Vagina (tissue), 2 donors: ENCODE measurements at regions not wholly inside any gene's neighbourhood (a gene's known extent, or its start where the extent isn't known, plus 50 kb on each side); places are given as distances from the start of the nearest gene placed in this dataset.

Experiments used
- DNase-seq, 2 donors: peaks; one replicate each; pipeline ENCODE4 v3.0.0-alpha.2; 2017; ENCODE audit errors: extremely low spot score in 2 of 2
- H3K27ac ChIP-seq: fragments of 200-600 bp; sonication (generic); one replicate; pipeline ENCODE4 v1.5.1; 2019
- H3K27me3 ChIP-seq: fragments of 200-600 bp; sonication (generic); one replicate; pipeline ENCODE4 v1.5.1; 2019
- H3K36me3 ChIP-seq, 2 donors: fragments of 200-600 bp; sonication (generic); one replicate each; pipeline ENCODE4 v1.5.1; 2017 to 2019
- H3K4me1 ChIP-seq: fragments of 200-600 bp; sonication (generic); one replicate; pipeline ENCODE4 v1.5.1; 2019
- H3K4me3 ChIP-seq, 2 donors: fragments of 200-600 bp; sonication (generic); 1 replicate in 1 of 2; 2 replicates in 1 of 2; pipeline ENCODE4 v1.5.1; 2016 to 2019
- H3K9me3 ChIP-seq: fragments of 200-600 bp; sonication (generic); one replicate; pipeline ENCODE4 v1.5.1; 2019
- CTCF ChIP-seq, 3 experiments: fragments of 450-650 bp in 2 of 3; fragments of 200-600 bp in 1 of 3; sonication (generic) in 1 of 3; IDR thresholded peaks; one replicate each; pipeline ENCODE4 v1.5.1; 2017 to 2019; ENCODE audit warnings: antibody characterized with exemption in 3 of 3, mild to moderate bottlenecking in 2 of 3, moderate library complexity in 2 of 3
- POLR2A ChIP-seq, 2 donors: fragments of 450-650 bp; IDR thresholded peaks; one replicate each; pipeline ENCODE4 v1.6.1; 2017; ENCODE audit warnings: antibody characterized with exemption in 2 of 2, mild to moderate bottlenecking in 2 of 2, moderate library complexity in 2 of 2
- POLR2AphosphoS5 ChIP-seq, 2 donors: sonication (generic); formaldehyde crosslinking; IDR thresholded peaks; one replicate each; pipeline ENCODE4 v1.9.0; 2017; ENCODE audit warnings: antibody characterized with exemption in 2 of 2, mild to moderate bottlenecking in 2 of 2, low read depth in 1 of 2; ENCODE audit not compliant: insufficient read depth in 1 of 2
- intact Hi-C: fragments of 100-400 bp; cut with DNase I; formaldehyde crosslinking; loops from one replicate; pipeline ENCODE4 v1.15.1; 2023

GRCh38 chr10:46232084-46232483 is 54.7 kb upstream of the ANTXRL start:
- Histone ChIP-seq H3K9me3 (no peaks in the 10 kb centered on the region), H3K4me1 (no peaks in the 10 kb centered on the region), H3K27ac (no peak overlapping the region), H3K4me3 (no peak overlapping the region), H3K36me3 (no peaks in the 10 kb centered on the region), H3K27me3 (no peaks in the 10 kb centered on the region)
- intact Hi-C loops, result no loop called here
- TF ChIP-seq POLR2AphosphoS5 (IDR thresholded peaks at IDR 0.05; ENCODE audit: insufficient read depth in 1 of 2, low read depth in 1 of 2) (no peak), CTCF (IDR thresholded peaks at IDR 0.05) (no peak), POLR2A (IDR thresholded peaks at IDR 0.05) (no peak)
- DNase-seq, result peak; percentile 44 to 58

GRCh38 chr10:46232666-46233065 is 54.1 kb upstream of the ANTXRL start:
- no peaks in the 10 kb centered on the region for H3K4me1 ChIP-seq
- TF ChIP-seq POLR2A (IDR thresholded peaks at IDR 0.05) (no peak), POLR2AphosphoS5 (IDR thresholded peaks at IDR 0.05; ENCODE audit: insufficient read depth in 1 of 2, low read depth in 1 of 2) (no peak), CTCF (IDR thresholded peaks at IDR 0.05) (no peak)
- H3K27ac ChIP-seq, result no peak overlapping the region
- intact Hi-C loops, result no loop called here
- no peaks in the 10 kb centered on the region for H3K9me3 ChIP-seq
- no peak overlapping the region for H3K4me3 ChIP-seq
- DNase-seq, result peak in 1 of 2 donors; percentile 58
- no peaks in the 10 kb centered on the region for H3K27me3 ChIP-seq
- no peaks in the 10 kb centered on the region for H3K36me3 ChIP-seq

- DNase-seq, result peak in 1 of 2 donors; percentile 49
- Histone ChIP-seq H3K36me3 (no peaks in the 10 kb centered on the region), H3K9me3 (no peaks in the 10 kb centered on the region), H3K4me3 (no peak overlapping the region), H3K27ac (no peak overlapping the region), H3K27me3 (no peaks in the 10 kb centered on the region), H3K4me1 (no peaks in the 10 kb centered on the region)
- intact Hi-C loops, result no loop called here
- TF ChIP-seq POLR2AphosphoS5 (IDR thresholded peaks at IDR 0.05; ENCODE audit: insufficient read depth in 1 of 2, low read depth in 1 of 2), result no peak
Measured at GRCh38 chr10:46233181-46233580, 53.6 kb upstream of the ANTXRL start.

GRCh38 chr10:46234026-46234425 is 52.8 kb upstream of the ANTXRL start:
- H3K4me1 ChIP-seq, result no peaks in the 10 kb centered on the region
- peak in 1 of 2 donors; percentile 93 for DNase-seq
- TF ChIP-seq POLR2AphosphoS5 (IDR thresholded peaks at IDR 0.05; ENCODE audit: insufficient read depth in 1 of 2, low read depth in 1 of 2), result no peak
- no peak for TF ChIP-seq CTCF (IDR thresholded peaks at IDR 0.05)
- TF ChIP-seq POLR2A (IDR thresholded peaks at IDR 0.05), result no peak
- H3K9me3 ChIP-seq, result no peaks in the 10 kb centered on the region
- intact Hi-C loops, result no loop called here
- H3K4me3 ChIP-seq, result no peak overlapping the region
- H3K36me3 ChIP-seq, result no peaks in the 10 kb centered on the region
- H3K27ac ChIP-seq, result no peak overlapping the region
- no peaks in the 10 kb centered on the region for H3K27me3 ChIP-seq

- peak; percentile 61 to 79 for DNase-seq
Measured at GRCh38 chr10:46234431-46235060, 52.3 kb upstream of the ANTXRL start.

More at GRCh38 chr10:46234431-46235060, 52.3 kb upstream of the ANTXRL start:
- no peaks in the 10 kb centered on the region for H3K27me3 ChIP-seq
- no peak overlapping the region for H3K27ac ChIP-seq
- H3K4me3 ChIP-seq, result no peak overlapping the region
- no peaks in the 10 kb centered on the region for H3K4me1 ChIP-seq
- intact Hi-C loops, result no loop called here
- H3K36me3 ChIP-seq, result no peaks in the 10 kb centered on the region
- no peaks in the 10 kb centered on the region for H3K9me3 ChIP-seq
- TF ChIP-seq POLR2A (IDR thresholded peaks at IDR 0.05), result no peak
- TF ChIP-seq POLR2AphosphoS5 (IDR thresholded peaks at IDR 0.05; ENCODE audit: insufficient read depth in 1 of 2, low read depth in 1 of 2), result no peak
- no peak for TF ChIP-seq CTCF (IDR thresholded peaks at IDR 0.05)
